8988T (cell line): ENCODE measurements at regions not wholly inside any gene's neighbourhood (a gene's known extent, or its start where the extent isn't known, plus 50 kb on each side); places are given as distances from the start of the nearest gene placed in this dataset.

Source experiments
- DNase-seq: peaks from one replicate; pipeline ENCODE4 v3.0.0; 2011

DNA sequence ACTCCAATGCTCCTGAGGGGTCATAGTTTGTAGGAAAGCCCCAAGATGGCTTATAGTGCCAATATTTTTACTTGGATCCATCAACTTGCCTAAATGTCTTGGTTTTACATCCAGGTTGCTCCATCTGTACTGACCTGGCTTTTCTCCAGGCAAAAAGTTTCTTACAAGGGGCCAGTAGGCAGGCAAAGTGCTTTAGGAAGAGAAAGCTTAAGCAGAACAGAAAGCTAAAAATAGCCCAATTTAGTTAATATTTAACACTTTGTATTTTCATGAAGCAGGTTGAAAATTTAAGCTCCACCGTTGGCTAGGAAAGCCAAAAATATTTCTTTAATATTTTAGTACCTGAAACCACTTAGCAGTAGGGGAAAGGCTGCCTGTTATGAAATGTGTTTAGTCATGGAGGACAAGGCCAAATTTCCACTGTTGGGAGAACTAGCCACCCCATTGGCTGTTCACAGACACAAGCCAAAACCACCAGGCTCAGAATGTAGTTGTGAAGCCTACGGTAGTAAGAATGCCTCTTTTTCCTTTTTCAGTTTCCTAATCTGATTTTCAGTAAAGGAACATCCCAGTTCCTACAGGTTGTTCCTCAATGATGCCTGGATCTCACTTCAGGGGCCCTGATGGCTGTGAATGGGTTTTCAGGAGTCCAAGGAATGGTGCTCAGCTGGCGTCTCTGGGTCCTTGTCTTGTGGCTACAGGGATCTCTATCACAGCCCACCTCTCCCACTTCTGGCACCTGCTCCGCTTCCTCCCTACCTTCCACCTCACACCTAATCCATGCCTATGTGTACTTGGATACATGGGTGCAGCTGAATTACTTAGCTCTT lies 324.8 kb downstream of the PMP22 start:
- no peak for DNase-seq

GRCh38 chr17:14935845-14936485 lies 329.2 kb downstream of the PMP22 start:
- DNase-seq: no peak

DNA sequence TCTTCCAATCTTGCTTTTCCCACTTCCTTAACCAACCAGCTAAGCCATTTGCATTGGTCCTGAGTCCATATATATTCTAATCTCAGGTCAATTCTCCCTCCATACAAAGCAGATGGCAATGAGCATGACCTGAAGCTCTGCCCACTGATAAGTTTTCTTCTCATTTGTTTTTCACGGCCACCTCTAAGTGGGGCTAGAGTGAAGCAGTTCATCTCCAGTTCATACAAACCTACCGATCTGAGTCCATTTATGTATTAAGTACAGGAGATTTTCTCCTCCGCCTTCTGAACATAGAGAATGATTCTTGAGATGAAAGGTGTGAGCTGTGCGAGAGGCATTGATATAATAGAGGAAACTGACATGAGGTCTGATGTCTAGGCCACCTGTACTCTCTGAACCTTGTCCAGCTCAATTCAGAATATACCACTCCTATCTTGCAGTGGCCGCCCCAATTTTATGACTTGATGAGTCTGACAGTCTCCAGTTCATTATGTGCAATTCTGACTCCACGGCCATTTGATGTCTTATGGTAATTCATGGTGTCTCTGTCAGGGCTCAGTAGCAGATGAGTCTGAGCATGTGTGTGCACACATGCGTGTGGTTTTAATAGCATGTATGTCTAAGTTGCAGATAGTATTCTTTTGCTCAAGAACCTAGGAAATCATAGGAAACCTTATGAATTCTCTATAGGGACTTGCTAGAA lies 329.8 kb downstream of the PMP22 start:
- DNase-seq: no peak

- DNase-seq: no peak
These were observed 331.4 kb downstream of the PMP22 start for GRCh38 chr17:14933676-14934075.

DNA sequence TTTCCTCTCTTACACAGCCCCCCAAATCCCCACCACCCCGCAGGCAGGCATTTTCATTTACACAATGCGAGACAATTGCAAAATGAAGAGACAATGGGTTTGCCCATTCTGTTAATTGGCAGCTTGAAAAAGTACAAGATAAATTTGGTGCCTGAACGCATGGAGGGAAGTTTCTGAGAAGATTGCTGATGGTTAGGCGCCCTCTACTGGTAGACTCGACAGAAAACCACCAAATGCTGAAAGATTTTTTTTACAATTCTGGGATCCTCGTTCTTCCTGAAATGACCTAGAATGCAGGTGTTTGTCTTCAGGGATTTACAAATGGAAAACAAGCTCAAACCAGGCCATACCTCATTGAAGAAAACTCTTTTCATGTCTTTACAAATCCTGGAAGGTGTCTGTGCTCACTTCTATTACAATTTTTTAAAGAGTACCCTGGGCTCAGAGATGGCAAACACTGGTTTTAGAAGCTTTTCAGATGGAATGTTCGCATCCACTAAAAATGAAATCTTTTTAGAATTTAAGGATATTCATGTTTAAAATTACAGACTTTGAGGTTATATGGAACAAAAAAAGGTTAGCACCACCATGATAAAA lies 338.5 kb downstream of the PMP22 start:
- DNase-seq: no peak

GRCh38 chr17:14926073-14926472 lies 339.1 kb downstream of the PMP22 start:
- no peak for DNase-seq

DNA sequence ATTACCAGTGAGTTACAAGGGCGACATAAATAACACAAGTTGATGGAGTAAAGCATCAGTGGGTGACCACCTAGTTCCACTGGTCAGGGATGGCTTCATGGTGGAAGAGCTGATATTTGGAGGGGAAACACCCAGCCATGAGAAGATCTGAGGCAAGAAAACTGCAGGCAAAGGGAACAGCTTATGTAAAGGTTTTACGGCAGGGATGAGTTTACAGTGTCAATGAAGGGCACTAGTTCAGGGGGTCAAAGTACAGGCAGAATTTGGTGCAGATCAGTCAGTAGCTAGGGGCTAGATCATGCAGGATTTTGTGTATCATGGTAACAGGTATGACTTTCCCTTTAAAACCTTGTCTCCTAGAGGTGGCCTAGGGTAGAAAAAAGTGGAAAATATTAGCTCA lies 339.6 kb downstream of the PMP22 start:
- no peak for DNase-seq

GRCh38 chr17:14923981-14924380 lies 341.1 kb downstream of the PMP22 start:
- DNase-seq: no peak

- no peak for DNase-seq
These were observed 342.7 kb downstream of the PMP22 start for GRCh38 chr17:14922411-14922810.

GRCh38 chr17:14921936-14922335 lies 343.2 kb downstream of the PMP22 start:
- no peak for DNase-seq

- no peak for DNase-seq
These were observed 345.4 kb downstream of the PMP22 start for GRCh38 chr17:14919631-14920213.

GRCh38 chr17:14919094-14919493 lies 346.0 kb downstream of the PMP22 start:
- DNase-seq: no peak

DNA sequence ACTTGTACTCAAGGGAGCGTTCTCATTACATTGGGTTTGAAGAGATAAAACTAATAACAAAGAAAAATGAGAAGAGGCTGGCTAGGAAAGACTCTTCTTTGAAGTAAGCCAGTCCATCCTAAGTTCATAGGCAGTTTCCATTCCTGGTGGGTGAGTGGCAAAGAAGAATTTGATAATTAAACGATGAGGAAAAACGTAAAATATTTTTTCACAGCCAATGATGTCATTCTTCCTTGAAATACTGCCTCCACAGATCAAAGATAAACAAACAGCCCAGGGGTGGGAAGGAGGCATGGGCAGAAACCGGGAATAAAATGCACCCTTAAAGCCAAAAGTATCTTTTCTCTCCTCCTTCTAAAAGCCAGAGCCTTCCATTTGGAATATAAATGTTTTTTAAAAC lies 346.6 kb downstream of the PMP22 start:
- DNase-seq: no peak

GRCh38 chr17:14910916-14911315 lies 354.2 kb downstream of the PMP22 start:
- no peak for DNase-seq

- DNase-seq: no peak
These were observed 360.7 kb downstream of the PMP22 start for GRCh38 chr17:14904386-14904785.

- DNase-seq: no peak
These were observed 361.3 kb downstream of the PMP22 start for GRCh38 chr17:14903854-14904253.

DNA sequence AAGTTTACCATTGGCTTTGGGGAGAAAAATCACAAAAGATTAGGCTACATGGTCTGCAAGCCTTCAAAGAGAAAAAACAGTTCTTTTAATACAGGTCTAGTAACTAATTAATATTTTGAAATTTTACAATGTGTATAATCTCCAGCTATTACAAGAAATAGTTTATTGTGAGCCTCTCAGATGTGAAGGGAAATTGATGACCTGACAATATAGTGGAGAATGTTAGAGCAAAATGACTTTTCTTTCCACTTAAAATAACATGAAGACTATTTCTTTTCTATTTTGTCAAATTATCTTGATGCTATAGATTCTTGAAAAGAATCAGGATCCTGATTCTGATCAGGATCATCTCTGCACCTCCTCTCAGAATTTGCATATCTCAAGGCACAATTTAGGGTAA lies 362.3 kb downstream of the PMP22 start:
- no peak for DNase-seq

GRCh38 chr17:14902297-14902696 lies 362.8 kb downstream of the PMP22 start:
- no peak for DNase-seq

GRCh38 chr17:14901376-14901775 lies 363.8 kb downstream of the PMP22 start:
- no peak for DNase-seq

GRCh38 chr17:14886200-14886739 lies 378.9 kb downstream of the PMP22 start:
- DNase-seq: no peak

DNA sequence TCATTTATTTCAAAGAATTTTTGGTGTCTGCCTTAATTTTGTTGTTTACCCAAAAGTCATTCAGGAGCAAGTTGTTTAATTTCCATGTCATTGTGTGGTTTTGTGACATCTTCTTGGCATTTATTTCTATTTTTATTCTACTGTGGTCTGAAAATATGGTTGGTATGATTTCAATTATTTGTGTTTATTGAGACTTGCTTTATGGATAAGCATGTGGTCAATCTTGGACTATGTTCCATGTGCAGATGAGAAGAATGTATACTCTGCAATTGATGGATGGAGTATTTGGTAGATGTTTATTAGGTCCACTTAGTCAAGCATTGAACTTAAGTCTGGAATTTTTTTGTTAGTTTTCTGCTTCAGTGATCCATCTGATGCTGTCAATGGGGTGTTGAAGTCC lies 383.0 kb downstream of the PMP22 start:
- DNase-seq: no peak

- no peak for DNase-seq
These were observed 389.3 kb downstream of the PMP22 start for GRCh38 chr17:14875557-14876412.
